Lung (tissue), 11 donors: ENCODE measurements at regions not wholly inside any gene's neighbourhood (a gene's known extent, or its start where the extent isn't known, plus 50 kb on each side); places are given as distances from the start of the nearest gene placed in this dataset.
"Not testable (repeated sequence)": the region's sequence is repeated elsewhere in the genome, so short reads cannot be mapped to it uniquely, and the experiment has no call there.

Source experiments
- ATAC-seq: fragments of 200-7000 bp; cut with Tn5 transposase; one replicate; pipeline ENCODE4 v1.9.1; 2020; ENCODE audit warnings: moderate number of reproducible peaks; ENCODE audit not compliant: insufficient read depth, low FRiP score
- DNase-seq, 3 donors: peaks; one replicate each; pipeline ENCODE4 v3.0.0-alpha.2; 2013 to 2017
- H3K27ac ChIP-seq, 2 donors: one replicate each; pipeline ENCODE4 v1.5.1; 2013; ENCODE audit warnings: mild to moderate bottlenecking in 2 of 2, moderate library complexity in 2 of 2, control low read depth in 1 of 2, inconsistent platforms in 1 of 2, low read depth in 1 of 2, low read length in 1 of 2
- H3K27me3 ChIP-seq, 3 donors: one replicate each; pipeline ENCODE4 v1.5.1; 2013; ENCODE audit warnings: low read length in 2 of 3; ENCODE audit not compliant: control insufficient read depth in 3 of 3, insufficient read depth in 3 of 3
- H3K36me3 ChIP-seq, 4 donors: one replicate each; pipeline ENCODE4 v1.5.1; 2013; ENCODE audit warnings: low read length in 4 of 4, mild to moderate bottlenecking in 1 of 4, moderate library complexity in 1 of 4; ENCODE audit not compliant: control insufficient read depth in 4 of 4, insufficient read depth in 4 of 4
- H3K4me1 ChIP-seq, 5 donors: one replicate each; pipeline ENCODE4 v1.5.1; 2013; ENCODE audit warnings: low read length in 5 of 5, mild to moderate bottlenecking in 2 of 5, moderate library complexity in 1 of 5; ENCODE audit not compliant: control insufficient read depth in 5 of 5, insufficient read depth in 5 of 5
- H3K4me3 ChIP-seq: one replicate; pipeline ENCODE4 v1.5.1; 2013; ENCODE audit warnings: mild to moderate bottlenecking, control low read depth, moderate library complexity
- H3K9ac ChIP-seq, 2 donors: one replicate each; pipeline ENCODE4 v1.5.1; 2013; ENCODE audit warnings: low read length in 2 of 2, control low read depth in 1 of 2; ENCODE audit not compliant: insufficient read depth in 1 of 2
- H3K9me3 ChIP-seq, 4 donors: one replicate each; pipeline ENCODE4 v1.5.1; 2013; ENCODE audit warnings: low read length in 3 of 4, mild to moderate bottlenecking in 1 of 4, moderate library complexity in 1 of 4; ENCODE audit not compliant: control insufficient read depth in 4 of 4, insufficient read depth in 3 of 4
- CTCF ChIP-seq: IDR thresholded peaks from 2 replicates; pipeline ENCODE4 v1.5.1; 2012; ENCODE audit warnings: mild to moderate bottlenecking; ENCODE audit errors: control extremely low read depth, extremely low read depth
- WGBS, 2 donors: extraction: QIAGEN DNeasy Blood & Tissue Kit; methylation state at CpG; one replicate each; pipeline ENCODE4 v1.1.7; 2013; 5-methylcytosine and 5-hydroxymethylcytosine counted together
- donor health status: control.
- donor health status: control.
- donor health status: Bipolar disorder and iron deficiency.
- donor health status: healthy.
- donor health status: DM: yes; HTN: yes; CAD: no.

GRCh38 chr10:23505797-23506465 is 67.1 kb downstream of the OTUD1 start:
- H3K9me3 ChIP-seq, result no peaks in the 10 kb centered on the region
- WGBS, 2 donors, result 49 to 62% methylated on average over 4 of the region's 4 CpGs
- H3K4me1 ChIP-seq, result peaks cover 0 to 3% (median 0%) of the 10 kb centered on the region in 5 donors
- H3K4me3 ChIP-seq, result no peak overlapping the region
- no peak for ATAC-seq
- TF ChIP-seq CTCF, result no peak
- no peaks in the 10 kb centered on the region for H3K27me3 ChIP-seq
- H3K9ac ChIP-seq, result no peak overlapping the region
- no peak overlapping the region for H3K27ac ChIP-seq
- H3K36me3 ChIP-seq, result no peaks in the 10 kb centered on the region
- DNase-seq, result peak in 1 of 3 donors; percentile 11

GRCh38 chr10:23512355-23513058 is 73.6 kb downstream of the OTUD1 start:
- Histone ChIP-seq H3K27me3 (no peaks in the 10 kb centered on the region), H3K4me1 (no peaks in the 10 kb centered on the region), H3K9me3 (no peaks in the 10 kb centered on the region), H3K36me3 (no peaks in the 10 kb centered on the region), H3K27ac (no peak overlapping the region), H3K9ac (no peak overlapping the region), H3K4me3 (no peak overlapping the region)
- ATAC-seq (no peak), DNase-seq (no peak)
- 65 to 80% methylated on average over 10 of the region's 10 CpGs for WGBS, 2 donors
- TF ChIP-seq CTCF, result no peak

- H3K4me3 ChIP-seq, H3K27ac ChIP-seq, H3K9ac ChIP-seq, H3K9me3 ChIP-seq, H3K4me1 ChIP-seq, H3K27me3 ChIP-seq, DNase-seq, H3K36me3 ChIP-seq, ATAC-seq: not testable (repeated sequence)
- 73 to 81% methylated on average over 7 of the region's 7 CpGs for WGBS, 2 donors
Measured at GRCh38 chr10:23513621-23514020, 74.7 kb downstream of the OTUD1 start.

- no peak for ATAC-seq
- H3K27me3 ChIP-seq, result no peaks in the 10 kb centered on the region
- H3K4me1 ChIP-seq, result no peaks in the 10 kb centered on the region
- no peak overlapping the region for H3K9ac ChIP-seq
- no peak for DNase-seq
- no peak overlapping the region for H3K4me3 ChIP-seq
- H3K36me3 ChIP-seq, result no peaks in the 10 kb centered on the region
- no peak for TF ChIP-seq CTCF
- no peak overlapping the region for H3K27ac ChIP-seq
- no peaks in the 10 kb centered on the region for H3K9me3 ChIP-seq
- WGBS, 2 donors, result 77 to 79% methylated on average over 4 of the region's 4 CpGs
Measured at GRCh38 chr10:23514321-23514720, 75.4 kb downstream of the OTUD1 start.
